ENCODE measurements at regions not wholly inside any gene's neighbourhood (a gene's known extent, or its start where the extent isn't known, plus 50 kb on each side); places are given as distances from the start of the nearest gene placed in this dataset.

DNA sequence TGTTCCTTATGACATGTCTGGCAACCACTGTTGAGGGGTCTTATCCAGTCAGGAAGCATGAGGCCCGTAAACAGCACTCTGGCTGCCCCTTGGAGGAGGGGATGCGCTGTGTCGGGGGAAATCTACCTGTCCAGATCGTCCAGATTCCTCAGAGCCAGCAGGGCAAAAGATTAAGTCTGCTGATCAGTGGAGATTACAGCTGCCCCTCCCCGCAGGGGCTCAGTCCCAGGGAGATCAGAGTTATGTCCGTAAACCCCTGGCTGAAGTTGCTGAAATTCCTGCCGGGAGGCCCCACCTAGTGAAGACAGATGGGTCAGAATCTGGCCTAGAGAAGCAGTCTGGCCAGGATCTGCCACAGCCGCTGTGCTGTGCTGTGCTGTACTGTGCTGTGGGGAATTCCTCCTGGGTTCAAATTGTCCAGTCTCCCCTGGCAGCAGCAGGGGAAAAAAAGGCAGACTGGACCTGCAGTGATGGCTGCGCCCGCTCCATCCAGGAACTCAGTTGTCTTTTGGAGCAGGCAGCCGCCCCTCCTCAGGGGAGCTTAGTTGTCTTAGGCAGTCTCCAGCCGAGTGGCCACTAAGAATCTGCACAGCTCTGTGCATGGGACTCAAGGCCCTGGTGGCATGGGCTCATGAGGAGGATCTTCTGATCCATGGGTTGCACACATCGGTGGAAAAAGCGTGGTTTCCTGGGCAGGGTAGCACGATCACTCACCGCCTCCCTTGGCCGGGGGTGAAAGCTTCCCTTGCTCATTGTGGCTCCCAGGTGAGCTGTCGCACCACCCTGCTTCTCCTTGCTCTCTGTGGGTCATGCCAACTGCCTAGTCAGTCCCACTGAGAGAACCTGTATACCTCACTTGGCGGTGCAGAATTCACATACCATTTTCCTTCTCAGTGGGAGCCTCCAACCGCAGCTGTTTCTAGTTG lies 1368.8 kb upstream of the ADGRB3 start:
- FAIRE-seq (no peak), DNase-seq (ENCODE audit: low spot score) (no peak)

DNA sequence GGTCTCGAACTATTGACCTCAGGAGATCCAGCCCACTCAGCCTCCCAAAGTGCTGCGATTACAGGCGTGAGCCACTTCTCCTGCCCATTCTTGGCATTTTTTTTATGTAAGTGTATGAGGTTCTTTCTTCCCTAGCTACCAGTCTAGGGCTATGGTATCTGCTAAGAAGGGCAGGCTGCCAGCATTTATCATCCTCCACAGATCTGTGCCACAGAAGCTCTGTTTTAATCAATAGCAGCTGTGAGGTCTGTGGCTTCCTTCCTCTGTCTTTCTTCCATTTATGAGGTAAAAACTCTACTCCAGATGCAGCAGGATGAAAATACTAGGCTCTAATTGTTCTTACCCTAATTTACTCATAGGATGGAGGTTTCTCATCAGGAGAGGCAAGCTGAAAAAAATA lies 1382.4 kb upstream of the ADGRB3 start:
- DNase-seq (ENCODE audit: low spot score) = no peak
- FAIRE-seq = no peak

DNA sequence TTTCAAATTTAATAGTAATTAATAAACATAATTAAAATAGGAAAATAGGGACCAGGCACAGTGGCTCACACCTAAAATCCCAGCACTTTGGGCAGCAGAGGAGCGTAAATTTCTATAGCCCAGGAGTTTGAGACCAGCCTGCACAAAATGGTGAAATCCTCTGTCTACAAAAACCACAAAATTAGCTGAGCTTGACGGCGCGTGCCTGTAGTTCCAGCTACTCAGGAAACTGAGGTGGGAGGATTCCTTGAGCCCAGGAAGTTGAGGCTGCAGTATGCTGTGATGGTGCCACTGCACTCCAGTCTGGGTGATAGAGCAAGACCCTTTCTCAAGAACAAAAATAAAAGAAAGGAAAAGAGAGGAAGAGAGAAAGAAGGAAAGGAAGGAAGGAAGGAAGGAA lies 1387.0 kb upstream of the ADGRB3 start:
- DNase-seq (ENCODE audit: low spot score) (no peak), FAIRE-seq (no peak)

DNA sequence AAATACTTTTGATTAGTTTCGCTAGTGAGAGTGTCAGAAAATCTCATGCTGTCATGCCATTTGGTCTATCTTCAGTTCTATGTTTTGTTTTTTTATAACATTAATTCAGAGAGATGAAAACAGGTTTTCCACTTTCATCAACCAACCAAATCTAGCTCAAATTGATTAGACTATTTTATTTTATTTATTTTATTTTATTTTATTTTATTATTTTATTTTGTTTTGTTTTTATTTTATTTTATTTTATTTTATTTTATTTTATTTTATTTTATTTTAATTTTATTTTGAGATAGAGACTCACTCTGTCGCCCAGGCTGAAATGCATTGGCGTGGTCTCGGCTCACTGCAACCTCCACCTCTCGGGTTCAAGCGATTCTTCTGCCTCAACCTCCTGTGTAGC lies 1391.0 kb upstream of the ADGRB3 start:
- FAIRE-seq (no peak), DNase-seq (ENCODE audit: low spot score) (no peak)

DNA sequence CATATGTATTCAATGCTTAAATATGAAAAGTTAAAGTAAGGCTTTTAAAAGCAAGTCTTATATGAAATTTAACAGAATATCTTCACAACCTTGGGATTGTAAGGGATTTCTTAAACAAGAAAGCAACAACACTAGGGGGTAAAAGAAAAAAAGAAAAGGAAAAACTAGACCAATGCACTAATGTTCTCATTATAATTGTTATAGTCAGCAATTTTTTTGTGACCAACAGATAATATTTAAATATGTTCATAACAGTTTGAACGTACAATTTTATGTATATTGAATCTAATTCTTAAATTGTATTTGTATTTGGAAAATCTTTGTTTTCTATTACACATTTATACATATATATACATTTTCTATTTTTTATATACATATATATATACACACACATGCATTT lies 1397.8 kb upstream of the ADGRB3 start:
- DNase-seq (ENCODE audit: low spot score) (no peak), FAIRE-seq (peak; percentile 25)

DNA sequence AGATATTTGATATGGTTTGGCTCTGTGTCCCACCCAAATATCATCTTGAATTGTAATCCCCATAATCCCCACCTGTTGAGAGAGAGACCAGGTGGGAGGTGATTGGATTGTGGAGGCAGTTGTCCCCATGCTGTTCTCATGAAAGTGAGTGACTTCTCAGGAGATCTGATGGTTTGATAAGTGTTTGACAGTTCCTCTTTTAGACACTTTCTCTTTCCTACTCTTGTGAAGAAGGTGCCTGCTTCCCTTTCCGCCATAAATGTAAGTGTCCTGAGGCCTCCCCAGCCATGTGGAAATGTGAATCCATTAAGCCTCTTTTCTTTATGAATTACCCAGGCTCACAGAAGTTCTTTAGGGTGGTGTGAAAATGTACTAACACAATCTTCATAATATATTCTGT lies 1404.0 kb upstream of the ADGRB3 start:
- DNase-seq (ENCODE audit: low spot score) (no peak), FAIRE-seq (no peak)

DNA sequence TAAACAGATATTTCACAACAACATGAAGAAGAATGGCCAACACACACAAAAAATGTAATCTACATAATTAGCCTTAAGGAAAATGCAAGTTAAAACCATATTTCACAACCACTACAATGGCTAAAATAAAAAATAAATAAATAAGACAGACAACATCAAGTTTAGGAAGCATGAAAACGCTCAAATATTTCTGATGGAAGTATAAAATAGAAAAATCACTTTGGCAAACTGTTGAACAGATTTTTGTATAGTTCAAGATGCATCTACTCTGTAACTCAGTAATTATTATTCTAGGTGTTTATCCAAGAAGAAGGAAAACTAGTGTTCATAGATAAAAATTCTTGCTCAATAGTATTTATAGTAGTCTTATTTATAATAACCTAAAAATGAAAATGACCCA lies 1410.1 kb upstream of the ADGRB3 start:
- FAIRE-seq (no peak), DNase-seq (ENCODE audit: low spot score) (no peak)

DNA sequence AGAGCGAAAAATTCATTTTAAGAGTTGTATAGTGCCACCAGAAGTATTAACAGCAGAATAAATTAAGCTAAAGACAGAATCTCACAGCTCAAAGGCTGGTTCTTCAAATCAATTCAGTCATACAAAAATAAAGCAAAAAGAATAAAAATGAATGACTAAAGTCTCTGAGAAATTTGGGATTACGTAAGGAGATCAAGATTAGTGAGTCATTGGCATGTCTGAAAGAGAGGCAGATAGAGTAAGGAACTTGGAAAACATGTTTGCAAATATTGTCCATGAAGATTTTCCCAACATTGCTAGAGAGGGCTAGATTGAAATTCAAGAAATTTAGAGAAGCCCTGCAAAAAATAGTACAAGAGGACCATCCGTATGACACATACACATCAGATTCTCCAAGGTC lies 1413.9 kb upstream of the ADGRB3 start:
- no peak for FAIRE-seq
- DNase-seq (ENCODE audit: low spot score) = no peak

DNA sequence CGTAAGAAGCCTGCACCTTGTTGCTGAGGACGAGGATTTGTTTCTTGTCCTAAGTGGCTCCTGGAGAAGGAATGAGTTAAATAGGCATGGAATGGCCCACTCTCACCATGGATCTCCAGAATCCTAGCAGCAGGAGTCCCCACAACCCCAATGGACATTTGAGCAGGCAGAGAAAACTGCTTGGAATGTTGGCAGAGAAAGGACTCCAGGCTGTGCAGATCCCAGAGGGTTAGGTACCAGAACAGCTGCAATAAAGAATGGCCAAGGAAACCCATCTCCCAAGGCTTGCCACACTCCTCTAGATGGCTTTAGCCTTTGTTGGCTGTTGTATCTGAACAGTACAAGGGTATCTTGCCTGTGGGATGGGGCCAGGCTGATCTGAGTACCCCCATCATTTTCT lies 1415.7 kb upstream of the ADGRB3 start:
- DNase-seq (ENCODE audit: low spot score) = no peak
- no peak for FAIRE-seq

DNA sequence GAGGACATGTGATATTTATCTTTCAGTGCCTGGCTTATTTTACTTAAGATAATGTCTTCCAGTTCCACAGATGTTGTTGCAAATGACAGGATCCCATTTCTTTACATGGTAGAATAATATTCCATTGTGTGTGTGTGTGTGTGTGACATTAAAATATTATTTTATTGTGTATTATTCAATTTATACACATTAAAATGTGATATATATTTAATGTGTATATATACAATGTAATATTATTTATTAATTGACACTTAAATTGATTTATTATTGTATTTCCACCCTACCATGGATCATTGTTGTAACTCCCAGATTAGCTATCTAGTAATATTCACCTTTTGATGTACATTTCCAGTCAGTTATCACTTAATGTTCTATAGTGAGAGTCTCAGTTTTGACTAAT lies 1422.5 kb upstream of the ADGRB3 start:
- DNase-seq (ENCODE audit: low spot score) = no peak
- FAIRE-seq = no peak

DNA sequence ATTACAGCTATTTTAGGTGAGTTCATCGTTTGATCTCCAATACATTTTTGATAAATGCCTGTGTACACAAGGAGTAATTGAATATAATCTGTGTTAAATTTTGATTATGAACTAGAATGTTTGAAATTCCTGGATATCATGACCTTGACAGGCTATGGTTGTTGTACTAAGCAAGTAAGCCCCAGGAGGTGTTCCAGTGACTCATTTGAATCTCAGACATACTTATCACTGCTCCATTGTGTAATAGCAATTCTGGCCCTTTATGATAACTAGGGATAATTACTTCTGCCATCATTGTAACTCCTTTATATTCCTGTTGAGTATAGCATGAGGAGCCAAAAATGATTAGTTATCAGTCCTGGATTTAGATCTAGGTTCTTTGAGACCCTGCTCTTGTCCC lies 1424.6 kb upstream of the ADGRB3 start:
- no peak for FAIRE-seq
- DNase-seq (ENCODE audit: low spot score) = no peak

DNA sequence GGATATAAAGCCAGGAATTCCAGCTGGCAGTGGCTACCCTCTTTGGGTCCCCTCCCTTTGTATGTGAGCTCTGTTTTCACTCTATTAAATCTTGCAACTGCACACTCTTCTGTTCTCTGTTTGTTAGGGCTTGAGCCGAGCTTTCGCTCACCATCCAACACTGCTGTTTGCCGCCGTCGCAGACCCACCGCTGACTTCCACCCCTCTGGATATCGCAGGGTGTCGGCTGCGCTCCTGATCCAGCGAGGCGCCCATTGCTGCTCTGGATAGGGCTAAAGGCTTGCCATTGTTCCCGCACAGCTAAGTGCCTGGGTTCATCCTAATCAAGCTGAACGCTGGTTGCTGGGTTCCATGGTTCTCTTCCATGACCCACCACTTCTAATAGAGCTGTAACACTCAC lies 1433.5 kb upstream of the ADGRB3 start:
- DNase-seq (ENCODE audit: low spot score) (no peak), FAIRE-seq (no peak)

DNA sequence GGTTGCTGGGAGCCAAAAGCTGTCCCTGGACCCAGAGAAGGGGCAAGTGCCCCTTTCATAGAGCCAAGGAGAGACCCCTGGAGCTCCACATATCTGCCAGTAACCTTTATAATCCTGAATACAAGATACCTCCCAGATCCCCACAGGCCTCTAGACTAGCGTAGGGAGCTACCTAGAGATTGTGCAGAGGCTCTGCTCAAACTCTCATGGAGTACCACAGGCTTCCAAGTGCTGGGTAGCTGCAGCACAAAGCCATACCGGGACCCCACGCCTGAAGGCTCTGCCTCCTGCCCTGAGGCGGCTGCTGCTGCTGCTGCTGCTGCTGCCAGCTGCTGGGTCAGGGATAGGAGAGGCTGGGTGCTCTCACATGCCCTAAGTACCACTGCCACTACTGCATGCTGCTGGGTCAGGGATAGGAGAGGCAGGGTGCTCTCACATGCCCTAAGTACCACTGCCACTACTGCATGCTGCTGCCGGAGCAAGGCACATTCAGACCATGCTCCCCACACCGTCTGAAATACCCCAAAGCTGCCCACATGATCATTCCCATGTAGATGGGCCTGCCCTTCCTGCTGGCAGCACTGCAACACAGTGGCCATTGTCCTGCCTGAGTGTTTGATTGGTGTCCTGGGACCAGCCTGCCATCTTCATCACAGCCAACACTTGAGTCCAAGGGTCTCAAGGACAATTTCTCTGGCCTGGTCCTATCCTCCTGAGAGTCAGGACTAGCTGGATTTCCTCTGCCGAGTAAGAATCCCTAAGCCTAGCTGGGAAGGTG lies 1434.3 kb upstream of the ADGRB3 start:
- no peak for FAIRE-seq

DNA sequence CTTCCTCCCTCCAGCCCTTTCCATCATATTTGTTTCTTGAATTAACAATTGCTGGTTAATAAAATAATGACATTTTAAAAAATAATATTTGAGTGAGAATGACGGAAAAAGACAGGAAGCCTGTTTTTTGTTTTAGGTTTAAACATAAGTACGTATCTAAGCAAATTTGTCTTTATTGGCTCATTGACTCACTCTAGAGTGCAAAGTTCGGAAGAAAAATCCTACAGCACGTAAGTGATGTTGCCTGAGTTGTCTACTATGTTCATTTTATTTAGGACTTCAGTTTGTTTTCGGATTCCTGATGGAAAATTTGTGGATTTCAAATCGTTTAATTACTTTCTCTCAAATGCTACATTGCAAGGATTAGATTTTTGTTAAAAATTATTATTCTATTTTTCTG lies 1435.7 kb upstream of the ADGRB3 start:
- FAIRE-seq (no peak), DNase-seq (ENCODE audit: low spot score) (no peak)

More for the DNA sequence above, 1434.3 kb upstream of the ADGRB3 start:
- DNase-seq (ENCODE audit: low spot score) = no peak

DNA sequence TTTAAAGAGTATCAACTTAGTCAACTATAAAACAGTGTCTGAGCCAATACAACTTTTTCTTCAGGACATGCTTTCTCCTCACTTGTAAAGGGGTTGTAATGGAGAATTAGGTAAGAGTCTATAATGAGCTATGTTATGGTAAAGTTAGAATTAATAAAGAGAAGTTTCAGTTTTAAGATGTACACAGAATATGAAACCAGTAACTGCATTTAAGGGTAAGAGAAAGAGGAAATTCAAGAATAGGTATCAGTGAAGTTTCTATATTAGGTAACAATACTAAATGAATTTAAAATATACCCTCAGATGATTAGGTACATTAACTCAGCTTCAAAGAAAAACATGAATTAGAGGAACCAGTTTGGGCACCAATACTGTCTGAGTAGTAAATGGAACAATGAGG lies 1444.3 kb upstream of the ADGRB3 start:
- FAIRE-seq = no peak
- no peak for DNase-seq (ENCODE audit: low spot score)

DNA sequence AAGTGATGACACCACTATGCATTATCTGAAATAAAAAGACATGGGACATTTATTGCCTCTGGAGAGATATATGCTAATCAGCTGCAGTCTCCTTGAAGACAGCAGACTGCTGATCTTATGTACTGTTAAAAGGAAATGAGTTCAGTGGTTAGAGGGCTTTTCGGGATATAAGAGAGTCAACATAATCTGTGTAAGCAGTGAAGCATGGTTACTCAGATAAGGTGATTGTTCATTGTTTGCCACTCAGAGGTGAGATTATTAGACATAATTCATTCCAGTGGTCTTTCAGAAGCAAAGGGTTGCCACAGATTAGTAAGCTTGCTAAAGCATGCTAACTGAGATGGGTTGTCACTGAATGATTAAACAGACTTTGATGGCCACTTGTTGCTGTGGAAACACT lies 1450.7 kb upstream of the ADGRB3 start:
- FAIRE-seq (peak; percentile 38), DNase-seq (ENCODE audit: low spot score) (peak; percentile 18)

DNA sequence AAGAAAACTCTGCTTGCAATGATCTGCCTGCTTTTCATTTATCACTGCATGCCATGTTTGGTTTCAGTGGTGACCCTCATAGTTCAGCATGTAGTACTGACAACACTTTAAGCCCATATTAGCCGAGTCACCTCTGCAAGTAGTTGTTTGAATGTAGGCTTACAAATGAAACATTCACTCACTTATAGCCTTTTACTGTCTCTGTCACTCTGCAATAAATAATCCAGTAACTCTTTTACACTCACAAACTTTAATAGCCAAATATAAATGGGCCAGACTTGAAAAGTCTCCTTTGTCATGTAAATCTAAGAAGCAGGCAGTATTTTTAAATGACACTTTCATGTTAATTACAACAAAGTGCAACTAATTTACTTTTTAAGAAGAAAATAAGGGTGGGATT lies 1460.0 kb upstream of the ADGRB3 start:
- no peak for FAIRE-seq

DNA sequence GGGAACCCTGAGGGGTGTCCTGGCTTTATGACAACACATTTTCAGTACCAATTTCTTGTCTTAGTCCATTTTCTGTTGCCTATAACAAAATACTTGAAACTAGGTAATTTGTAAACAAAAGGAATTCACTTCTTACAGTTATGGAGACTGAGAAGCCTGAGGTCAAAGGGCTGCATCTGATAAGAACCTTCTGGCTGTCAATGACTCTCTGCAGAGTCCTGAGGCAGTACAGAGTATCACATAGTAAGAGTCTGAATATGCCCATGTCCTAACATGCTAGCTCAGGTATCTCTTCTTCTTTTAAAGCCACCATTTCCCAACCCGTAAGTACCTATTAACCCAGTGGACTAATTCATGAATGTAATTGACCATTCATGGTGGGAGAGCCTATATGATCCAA lies 1458.6 kb upstream of the EYS start:
- no peak for FAIRE-seq
- DNase-seq (ENCODE audit: low spot score) = no peak

More for the DNA sequence above, 1460.0 kb upstream of the ADGRB3 start:
- no peak for DNase-seq (ENCODE audit: low spot score)

DNA sequence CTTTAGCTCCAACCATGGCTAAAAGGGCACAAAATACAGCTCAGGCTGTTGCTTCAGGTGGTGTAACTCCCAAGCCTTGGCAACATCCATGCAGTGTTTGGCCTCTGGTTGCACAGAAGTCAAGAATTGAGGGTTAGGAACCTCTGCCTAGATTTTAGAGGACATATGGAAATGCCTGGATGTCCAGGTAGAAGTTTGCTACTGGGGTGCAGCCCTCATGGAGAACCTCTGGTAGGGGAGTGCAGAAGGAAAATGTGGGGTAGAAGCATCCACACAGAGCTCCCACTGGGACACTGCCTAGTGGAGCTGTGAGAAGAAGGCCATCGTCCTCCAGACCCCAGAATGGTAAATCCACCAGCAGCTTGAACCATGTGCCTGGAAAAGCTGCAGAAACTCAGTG lies 1453.8 kb upstream of the EYS start:
- FAIRE-seq (no peak), DNase-seq (ENCODE audit: low spot score) (no peak)

DNA sequence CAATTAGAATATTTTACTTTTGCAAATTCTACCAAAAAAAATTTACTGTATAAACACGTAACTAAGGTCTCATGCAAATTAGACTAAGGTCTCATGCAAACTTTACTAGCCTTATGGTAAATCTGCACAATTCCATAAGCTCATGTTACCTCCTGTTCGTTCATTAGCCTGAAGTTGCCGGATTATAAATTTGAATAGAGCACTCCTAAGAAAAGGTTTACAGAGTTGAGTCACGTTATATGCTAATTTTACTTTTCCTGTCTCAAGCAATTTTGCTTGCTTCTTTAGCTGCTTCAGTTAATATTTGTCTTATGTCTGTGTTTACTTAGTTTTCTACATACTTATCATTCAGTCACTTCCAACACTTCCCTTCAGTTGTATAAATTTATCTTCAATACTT lies 1434.0 kb upstream of the EYS start:
- FAIRE-seq (no peak), DNase-seq (ENCODE audit: low spot score) (no peak)

DNA sequence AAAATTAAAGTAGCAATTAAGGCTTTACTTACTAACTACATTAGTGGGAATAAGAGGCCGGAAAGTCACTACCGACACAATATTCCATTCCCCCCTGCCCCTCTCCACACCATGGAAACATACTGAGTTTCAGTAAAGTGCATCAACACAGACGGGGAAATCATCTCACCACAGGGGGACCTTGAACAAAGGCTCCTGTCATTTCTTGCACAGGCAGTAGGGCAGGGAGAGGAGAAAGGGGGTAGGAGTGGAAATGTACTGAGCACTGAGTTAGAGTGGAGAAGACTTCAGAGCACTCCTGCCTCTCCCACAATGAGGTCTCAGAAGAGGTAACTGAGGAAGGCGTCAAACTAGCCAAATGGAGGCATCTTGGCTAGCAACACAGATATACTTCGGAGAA lies 1426.9 kb upstream of the EYS start:
- DNase-seq (ENCODE audit: low spot score) (no peak), FAIRE-seq (no peak)

DNA sequence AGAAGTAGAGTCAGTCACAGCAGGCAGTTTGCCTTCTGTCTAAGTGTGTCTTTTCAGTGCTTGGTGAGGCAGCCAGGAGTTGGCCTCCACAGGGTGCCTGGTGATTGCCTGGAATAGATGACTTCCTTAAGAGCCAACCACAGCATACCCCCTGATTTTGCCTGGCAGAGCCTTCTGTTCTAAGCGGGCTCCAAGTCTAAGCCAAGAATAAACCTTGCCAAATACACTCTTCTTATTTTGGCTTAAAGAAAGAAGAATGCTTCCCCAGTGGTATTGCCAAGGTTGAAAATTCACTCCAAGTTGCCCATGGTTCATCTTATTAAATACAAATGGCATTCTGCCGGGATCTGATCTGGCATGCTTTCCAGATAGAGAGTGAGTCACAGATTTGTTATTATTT lies 1424.8 kb upstream of the EYS start:
- FAIRE-seq (no peak), DNase-seq (ENCODE audit: low spot score) (no peak)

DNA sequence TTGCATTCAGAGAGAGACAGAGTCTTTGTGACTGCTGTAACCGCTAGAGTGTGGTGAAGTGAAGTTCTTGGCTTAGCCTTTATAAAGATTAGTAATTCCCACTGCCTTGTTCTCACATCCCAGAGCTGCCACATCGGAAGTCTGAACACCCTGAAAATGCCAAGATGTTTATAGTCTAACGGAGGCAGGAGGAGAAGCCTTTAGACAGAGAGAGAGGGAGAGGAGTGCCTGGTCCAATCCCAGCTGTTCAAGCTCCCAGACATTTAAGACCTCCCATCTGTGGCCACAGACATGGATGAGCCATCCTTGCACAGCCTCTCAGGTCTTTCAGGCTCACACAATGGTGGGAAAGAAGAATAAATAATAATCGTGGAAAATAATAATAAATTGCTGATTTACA lies 1422.8 kb upstream of the EYS start:
- no peak for DNase-seq (ENCODE audit: low spot score)
- no peak for FAIRE-seq
